Brain pericyte (primary cell): ENCODE measurements at regions not wholly inside any gene's neighbourhood (a gene's known extent, or its start where the extent isn't known, plus 50 kb on each side); places are given as distances from the start of the nearest gene placed in this dataset.

ENCODE experiments used
- DNase-seq: peaks from one replicate; pipeline ENCODE4 v3.0.0-alpha.2; 2012; ENCODE audit warnings: low read depth, low spot score

DNA sequence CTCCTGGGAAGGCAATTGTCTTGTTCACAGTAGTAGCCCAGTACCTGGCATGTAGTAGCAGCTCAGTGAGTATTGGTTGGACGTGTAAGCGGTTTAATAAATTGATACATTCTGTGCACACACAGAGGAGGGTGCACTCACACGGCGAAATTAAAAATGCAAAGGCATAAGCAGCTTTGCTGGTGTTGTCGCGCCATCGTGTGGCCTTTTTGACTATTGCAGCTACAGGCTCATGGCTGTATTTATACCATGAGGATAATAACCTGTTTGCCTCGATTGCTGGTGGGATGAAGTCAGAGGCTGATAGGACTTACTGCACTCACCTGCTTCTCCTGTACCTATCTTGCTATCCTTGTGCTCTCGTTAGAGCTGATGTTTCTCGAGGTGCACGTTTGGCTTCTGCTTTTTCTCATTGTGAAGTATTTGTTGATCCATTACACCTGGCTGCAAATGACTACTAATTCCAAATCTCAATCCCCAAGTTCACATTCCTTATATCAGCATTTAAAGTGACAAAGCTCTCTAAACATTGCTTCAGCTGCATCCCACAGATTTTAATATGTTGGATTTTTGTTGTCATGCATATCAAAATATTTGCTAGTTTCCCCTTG, 61.5 kb downstream of the TBXT start:
- peak; percentile 49 for DNase-seq

DNA sequence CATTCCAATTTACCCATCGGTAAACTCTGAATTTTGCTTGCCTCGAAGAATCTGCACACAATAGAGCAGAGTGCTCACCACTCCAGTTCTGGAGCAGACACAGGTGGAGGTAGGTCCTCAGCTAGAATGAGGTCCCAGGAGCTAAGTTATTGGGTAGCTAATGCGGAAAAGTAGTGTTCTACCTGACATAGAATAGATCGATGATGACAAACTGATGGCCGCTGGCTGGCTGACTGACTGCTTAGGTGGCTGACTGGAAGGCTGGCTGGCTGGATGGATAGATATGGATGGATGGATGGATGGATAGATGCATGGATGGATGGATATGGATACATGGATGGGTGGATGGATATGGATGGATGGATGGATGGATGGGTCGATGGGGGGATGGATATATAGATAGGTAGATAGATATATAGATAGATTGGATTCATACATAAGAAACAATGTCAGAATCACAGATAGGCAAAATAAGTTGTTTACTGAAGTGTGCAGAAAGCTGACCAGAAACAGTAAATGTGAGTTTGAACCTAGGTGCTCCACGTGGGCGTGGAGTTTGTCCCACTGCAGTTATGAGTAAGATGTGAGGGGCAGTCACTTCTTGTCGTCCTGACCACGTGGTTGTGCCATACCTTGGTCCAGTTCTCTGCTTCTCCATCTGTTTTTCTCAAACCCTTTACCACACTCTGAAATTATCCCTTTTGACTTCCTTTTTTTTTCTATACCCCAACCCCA, 62.1 kb downstream of the TBXT start:
- DNase-seq = no peak

DNA sequence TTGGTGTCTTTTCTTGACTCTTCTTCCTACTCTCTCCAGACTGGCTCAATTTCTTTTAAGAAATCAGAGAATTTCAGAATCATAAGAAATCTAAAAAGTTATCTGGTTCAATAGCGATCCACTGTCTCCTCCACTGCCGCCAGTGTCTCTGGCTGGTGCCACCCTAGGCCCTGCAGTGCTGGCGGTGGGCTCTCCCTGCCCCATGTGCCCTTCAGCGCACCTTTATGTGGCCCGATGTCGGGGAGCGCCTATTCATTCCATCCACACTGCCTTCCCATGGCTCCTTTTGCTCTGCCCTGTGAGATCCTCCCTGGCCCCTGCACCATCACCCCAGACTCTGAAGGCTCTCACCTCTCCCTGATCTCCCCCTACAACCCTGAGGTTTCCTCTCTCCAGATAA, 62.8 kb downstream of the TBXT start:
- DNase-seq = no peak

DNA sequence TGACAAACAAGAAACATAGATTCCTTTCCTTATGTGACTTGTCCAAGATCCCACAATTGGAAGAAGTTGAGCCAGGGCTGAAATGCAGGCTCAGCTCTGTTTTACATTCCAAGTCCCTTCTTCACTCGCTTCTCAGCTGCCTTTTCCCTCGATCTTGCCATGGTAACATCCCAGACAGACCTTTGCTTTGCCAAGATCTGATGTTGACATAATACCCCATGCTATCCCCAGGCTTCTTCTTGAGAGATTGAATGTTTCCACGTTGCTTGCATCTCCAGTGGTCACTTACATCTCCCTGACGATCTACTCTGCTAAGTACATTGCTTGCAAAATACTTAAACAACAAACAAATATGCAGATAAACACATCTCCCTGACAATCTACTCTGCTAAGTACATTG, 63.5 kb downstream of the TBXT start:
- peak; percentile 25 for DNase-seq

DNA sequence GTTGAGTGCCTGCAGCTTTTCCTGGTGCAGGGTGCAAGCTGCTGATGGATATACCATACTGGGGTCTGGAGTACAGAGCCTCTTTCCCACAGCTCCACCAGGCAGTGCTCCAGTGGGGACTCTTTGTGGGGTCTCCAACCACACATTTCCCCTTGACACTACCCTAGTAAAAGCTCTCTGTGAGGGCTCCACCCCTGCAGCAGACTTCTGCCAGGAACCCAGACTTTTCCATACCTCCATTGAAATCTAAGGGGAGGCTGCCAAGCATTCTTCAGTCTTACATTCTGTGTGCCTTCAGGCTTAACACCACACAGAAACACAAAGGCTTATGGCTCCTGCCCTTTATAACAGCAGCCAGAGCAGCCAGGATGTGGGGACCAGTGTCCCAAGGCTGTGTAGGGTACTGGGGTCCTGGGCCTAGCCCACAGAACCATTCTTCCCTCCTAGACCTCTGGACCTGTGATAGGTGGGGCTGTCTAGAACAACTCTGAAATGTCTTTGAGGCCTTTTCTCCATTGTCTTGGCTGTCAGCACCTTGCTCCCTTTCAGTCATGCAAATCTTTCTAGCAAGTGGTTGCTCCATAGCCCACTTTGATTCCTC, 65.7 kb downstream of the TBXT start:
- no peak for DNase-seq

DNA sequence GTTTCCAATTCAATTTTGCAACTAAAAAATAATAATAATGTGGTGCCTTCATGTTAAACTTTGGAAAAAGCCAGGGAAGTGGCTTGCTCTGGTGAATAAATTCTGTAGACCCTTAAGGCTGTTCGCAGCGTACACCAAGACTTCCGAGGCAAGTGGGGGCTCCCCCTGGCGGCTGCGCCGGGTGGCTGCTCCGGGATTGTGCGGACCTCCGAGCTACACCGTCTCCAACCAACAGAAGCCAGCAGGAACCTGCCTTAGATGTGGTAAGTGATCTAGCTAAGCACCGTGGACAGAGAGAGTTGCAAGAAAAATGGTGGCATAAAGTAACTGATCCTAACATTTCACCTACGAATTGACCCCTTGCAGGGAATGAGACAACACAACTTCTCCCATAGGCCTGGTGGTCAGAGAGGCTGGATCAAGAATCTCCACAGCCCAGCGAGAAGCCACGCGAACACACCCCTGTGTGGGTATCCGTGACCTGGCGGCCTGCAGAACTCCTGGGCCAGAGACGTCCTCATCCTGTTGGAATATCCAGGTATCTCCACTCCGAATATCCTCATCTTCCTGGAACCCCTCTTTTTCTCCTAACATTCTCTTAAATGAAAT, 69.6 kb downstream of the TBXT start:
- DNase-seq = peak; percentile 59

DNA sequence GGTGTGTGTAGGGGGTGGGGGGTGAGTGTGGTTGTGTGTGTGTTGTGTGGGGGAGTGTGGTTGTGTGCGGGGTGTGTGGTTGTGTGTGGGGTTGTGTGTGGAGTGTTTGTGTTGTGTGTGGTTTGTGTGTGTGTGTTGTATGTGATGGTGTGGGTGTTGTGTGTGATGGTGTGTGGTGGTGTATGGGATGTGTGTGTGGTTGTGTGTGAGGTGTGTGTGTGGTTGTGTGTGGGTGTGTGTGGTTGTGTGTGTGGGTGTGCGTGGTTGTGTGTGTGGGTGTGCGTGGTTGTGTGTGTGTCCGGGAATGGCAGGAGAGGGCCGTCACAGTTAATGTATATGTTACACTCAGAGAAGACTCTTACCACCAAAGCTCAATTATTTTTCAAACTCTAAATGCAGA, 79.8 kb downstream of the TBXT start:
- no peak for DNase-seq

DNA sequence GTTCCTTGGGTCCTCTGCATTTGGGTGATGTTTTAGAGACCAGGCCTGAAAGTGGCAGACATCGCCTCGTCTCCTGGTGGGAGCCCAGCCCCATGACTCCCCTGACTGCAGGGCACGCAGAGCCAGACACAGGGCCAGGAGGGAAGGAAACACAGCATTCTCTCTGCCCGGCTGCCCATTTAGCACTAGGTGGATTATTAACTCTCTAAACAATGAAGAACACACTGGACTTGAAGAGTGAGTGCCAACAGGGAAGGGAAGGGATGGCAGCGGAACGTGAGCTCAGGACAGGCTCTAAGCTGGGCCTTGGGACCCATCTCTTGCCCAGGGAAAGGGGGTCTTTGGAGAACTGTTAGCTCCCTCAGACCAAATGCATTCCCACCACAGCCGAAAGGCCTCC, 80.4 kb downstream of the TBXT start:
- DNase-seq = no peak

DNA sequence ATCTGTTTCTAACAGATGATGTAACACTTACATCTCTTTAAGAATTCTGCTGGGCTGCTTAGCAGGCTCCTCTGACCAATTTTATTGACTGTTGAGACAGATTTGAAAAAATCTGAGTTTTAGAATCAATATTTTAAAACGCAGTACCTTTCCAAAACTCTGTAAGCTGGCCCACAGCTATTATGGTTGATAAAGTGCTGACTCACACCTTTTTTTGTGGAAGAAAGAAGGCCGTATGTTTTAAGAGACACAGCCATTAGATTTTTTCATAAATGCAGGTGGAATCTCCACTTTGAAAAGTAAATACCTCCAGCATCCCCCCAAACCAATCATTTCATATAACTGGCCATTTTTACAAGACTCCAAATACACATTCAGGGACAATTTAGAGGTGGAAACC, 82.2 kb downstream of the TBXT start:
- DNase-seq = no peak

DNA sequence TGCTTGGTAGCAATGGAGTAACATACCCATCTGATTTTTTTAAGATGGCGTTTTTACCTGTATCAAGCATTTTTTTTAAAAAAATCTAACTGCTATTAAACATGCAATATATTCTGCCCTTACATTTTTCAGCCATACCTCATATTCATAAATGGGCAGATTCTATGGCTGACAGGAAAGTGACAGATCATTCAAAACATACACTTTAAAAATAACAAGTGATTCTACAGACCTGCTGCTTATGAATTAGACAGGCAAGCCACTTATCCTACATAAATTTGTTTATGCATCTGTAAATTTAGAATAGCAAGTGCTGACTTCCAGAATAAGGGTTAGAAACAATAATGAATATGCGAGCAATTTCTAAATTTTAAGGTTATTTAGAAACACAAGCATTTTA, 82.7 kb downstream of the TBXT start:
- no peak for DNase-seq

DNA sequence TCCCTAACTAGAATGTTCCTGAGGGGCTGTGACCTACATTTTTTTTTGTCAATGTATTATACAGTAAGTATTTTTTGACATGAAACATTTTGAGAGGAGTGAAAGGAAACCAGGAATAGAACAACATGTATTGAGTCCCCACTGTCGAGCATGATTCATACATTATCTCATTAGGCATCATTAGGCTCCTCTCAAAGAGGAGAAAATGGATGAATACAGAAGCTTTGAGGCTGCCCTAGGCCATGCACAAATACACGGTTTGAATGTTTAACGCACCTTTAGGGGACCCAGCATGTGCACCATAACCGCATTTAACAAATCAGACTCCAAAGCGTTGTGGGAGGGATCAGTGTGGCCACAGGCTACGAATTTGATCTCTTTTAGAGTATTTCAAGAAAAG, 87.8 kb downstream of the TBXT start:
- DNase-seq = no peak

DNA sequence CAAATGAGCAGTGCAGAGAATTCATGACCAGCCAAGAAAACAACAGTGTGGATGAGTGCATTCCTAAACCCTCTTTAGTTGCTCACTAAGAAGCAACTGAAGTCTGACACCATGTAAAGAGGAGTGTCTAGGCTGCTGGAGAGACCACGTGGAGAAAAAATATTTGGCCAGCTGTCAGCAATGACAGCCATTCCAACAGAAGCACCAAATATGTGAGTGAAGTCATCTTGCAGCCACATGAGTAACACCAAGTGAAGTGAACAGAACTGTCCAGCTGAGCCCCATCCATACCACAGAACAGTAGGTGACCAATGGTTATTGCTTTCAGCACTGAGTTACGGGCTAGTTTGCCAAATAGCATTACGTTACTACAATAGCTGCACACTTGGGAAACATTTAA, 89.4 kb downstream of the TBXT start:
- peak; percentile 41 for DNase-seq

DNA sequence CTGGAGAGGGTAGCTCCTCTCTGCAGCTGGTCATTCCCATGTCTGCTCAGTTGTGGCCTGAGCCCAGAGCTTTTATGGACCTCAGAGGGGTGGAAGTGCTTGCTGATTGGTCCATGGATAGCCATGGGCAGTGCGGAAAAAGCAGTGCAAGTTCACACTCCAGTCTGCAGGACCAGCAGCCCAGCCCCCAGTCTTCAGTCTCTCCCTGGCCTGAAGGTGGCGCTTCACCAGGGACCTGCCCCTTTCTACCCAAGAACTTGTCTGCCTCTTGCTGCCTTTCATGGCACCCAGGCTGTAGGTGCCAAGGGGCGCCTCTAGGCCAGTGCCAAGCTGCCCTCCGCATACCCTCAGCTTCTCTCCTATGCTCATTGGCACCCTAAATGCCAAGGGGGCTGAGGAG, 91.0 kb downstream of the TBXT start:
- DNase-seq = no peak

DNA sequence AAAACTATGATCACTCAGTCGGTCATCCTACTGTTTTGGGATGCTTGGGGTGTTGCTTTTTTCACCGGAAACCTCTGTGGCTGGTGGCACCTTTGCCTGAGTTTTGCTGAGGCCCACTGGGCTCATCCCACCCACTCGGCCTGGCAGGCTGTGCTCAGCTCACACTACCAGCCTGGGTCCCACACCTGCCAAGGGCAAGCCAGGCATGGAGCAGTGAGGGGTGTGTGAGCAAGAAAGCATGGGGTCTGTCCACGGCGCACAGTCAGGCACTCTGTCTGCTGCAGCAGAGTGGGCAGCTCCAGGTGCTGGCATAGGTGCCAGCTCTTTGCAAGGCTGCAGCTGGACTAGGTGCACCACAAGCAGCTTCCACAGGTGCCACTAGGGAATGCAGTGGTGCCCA, 91.7 kb downstream of the TBXT start:
- DNase-seq = no peak

DNA sequence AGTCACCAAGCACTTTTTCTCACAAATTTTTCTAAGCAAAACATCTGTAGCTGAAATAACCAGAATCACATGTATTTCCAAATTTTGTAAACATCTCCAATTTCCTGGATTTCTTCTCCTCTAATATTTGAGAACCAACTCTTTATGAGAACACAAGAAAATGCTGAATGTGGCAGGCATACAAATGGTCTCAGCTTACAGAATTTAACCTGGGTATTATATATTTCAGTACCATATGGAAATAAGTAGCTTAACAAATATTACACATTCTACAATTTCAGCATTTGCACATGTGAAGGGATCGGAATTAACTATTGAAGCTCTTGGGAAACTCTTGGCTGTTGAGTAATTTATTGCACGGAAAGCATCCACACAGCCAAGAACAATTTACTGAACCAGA, 92.5 kb downstream of the TBXT start:
- DNase-seq = no peak

DNA sequence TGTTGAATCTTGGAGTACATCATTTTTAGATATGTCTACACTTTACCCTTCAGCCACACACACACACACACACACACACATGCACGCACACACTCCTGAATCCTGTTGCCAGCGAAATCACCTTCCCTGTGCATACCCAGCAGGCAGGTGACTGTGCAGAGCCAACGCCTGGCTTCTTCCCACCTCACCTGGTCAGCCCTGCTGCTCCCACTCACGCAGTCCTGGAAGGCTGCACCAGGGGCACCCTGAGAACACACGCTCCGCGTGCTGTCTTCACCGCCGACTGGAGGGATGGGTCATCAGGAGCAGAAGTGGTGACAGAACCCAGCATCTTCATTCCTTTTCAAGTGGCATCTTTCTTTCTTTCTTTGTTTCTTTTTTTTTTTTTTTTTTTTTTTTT, 94.6 kb downstream of the TBXT start:
- DNase-seq = no peak

DNA sequence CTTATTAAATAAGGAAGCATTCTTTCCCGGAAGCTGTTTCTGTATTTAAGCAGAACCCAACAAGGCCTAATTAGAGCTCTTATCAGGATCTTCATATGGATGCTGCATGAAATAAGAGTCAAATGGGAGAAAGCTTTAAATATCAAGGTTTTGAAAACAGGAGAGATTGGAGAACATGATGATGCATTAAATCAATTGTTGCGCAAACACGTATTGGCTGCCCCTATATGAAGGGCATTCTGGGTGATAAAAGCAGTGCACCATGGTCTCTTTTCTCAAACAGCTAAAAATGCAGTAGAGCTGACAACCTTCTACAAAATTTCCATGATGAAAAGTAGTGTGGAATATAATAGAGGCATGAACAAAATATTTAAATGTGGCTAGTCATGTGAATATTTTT, 98.9 kb downstream of the TBXT start:
- DNase-seq = no peak

DNA sequence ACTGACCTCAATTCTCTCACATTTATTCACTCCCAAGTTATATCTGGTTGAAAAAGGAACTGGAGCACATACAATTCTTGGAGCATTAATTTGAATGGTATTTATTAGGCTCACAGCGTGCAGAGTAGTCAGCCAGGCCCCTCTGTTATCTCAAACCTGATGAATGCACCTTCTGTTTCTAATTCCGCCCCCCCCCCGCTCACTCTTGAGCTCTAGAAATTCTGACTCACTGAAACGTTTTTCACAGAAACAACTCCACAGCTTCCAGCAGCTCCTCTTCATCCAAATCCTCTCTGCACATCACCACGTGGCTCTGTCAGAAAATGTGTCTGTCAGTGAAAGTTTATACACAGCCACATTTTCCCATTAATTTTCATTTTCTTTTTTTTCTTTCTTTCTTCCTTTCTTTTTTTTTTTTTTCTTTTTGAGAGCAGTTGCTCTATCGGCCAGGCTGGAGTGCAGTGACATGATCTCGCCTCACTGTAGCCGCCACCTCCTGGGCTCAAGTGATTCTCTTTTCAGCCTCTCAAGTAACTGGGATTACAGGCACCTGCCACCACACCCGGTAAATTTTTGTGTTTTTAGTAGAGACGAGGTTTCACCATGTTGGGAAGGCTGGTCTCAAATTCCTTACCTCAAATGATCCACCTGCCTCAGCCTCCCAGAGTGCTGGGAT, 109.4 kb downstream of the TBXT start:
- DNase-seq = no peak

DNA sequence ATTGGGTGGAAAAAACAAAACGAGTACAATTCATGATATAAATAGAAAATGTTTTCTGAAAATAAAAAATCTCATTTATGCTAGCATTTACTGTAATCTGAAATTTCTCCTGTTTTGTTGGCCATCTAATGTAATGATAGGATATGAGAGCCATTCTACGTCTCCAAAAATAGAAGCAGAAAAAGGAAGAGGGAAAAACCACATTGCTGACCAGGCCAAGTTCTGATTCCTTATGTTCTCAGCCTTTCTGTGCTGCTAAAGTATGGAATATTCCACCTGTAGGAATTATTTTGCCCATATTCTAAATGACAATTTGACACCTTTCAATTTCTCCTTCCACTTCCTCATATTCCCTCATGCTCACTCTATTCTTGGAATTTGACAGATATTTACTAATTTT, 110.2 kb downstream of the TBXT start:
- no peak for DNase-seq

DNA sequence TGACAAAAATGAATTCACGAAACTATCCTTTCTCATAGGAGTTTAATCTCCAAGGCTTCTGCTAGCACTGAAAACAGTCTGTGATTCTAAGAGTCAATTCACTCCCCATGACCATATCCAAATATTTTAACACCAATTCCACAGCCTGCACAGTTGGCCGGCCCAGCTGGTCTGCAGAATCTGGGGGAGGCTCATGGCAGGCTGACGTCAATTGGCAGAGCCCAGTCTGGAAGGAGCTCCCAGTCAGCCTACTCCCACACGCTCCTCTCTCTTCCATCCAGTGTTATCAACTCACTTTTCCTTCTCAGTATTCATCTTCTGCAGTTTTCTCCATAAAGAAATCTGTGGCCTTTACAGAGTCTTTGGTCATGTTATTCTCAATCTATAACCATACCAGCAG, 111.0 kb downstream of the TBXT start:
- no peak for DNase-seq

DNA sequence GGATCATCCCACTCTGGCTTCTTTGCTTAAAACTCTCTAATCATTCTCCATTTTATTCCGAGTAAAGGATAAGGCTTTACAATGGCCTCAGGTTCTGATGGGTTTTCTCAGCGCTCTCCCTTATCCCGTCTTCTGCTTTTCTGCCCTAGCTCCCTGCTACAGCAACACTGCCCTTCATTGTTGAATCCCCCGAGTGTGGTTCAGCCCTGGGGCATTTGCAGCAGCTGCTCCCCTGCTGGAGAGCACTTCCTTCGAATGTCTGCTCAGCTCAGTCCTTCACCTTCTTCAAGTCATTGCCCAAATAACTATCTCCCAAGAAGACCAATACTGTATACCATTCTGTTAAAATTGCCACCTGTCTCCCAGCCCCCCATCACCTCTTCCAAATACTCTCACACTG, 111.8 kb downstream of the TBXT start:
- no peak for DNase-seq

DNA sequence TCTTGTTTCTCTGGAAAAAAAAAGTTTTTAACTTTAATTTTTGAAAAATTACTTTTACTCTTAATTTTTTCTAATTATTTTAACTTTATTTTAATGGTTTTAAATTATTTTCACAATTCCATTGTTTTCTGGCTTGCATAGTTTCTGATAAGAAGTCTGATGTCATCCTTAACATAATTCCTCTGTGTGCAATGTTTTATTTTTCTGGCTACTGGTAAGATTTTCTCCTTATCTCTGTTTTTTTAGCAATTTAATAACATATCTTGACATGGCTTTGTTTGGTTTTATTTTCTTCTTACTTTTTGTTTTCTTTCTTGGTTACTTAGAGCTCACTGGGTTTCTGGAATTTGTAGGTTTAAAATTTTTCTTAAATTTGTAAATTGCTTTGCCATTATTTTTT, 114.8 kb downstream of the TBXT start:
- DNase-seq = no peak
